22Rv1 (cell line): ENCODE measurements at regions not wholly inside any gene's neighbourhood (a gene's known extent, or its start where the extent isn't known, plus 50 kb on each side); places are given as distances from the start of the nearest gene placed in this dataset.

Source experiments
- ZFX ChIP-seq: fragments of 450-650 bp; IDR thresholded peaks from 2 replicates; pipeline ENCODE4 v1.6.1; 2017; ENCODE audit warnings: antibody characterized with exemption, borderline replicate concordance
- TF ChIP-seq, protein P1 (sequence below): fragments of 450-650 bp; IDR thresholded peaks from 2 replicates; pipeline ENCODE4 v1.5.1; 2017; ENCODE audit warnings: mild to moderate bottlenecking

DNA sequence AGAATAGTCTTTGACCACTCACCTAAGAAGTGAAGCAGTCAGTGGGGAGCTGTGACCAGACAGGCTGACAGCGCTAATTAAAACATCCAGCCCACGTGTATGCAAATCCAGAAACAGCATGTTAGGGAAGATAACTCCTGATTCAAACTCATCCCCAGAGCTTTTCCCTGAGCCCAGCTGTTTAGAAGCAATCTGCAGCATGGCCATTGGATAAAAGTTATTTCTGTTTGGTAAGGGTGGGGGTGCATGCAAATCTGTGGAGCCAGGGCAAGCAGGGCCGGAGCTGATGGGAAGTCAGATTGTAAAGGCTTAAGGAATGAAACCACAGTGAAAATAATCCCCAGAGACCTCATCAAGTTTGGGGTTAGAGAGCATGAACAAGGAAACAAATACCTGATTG lies 247.9 kb upstream of the KIRREL3 start:
- TF ChIP-seq, protein P1, sequence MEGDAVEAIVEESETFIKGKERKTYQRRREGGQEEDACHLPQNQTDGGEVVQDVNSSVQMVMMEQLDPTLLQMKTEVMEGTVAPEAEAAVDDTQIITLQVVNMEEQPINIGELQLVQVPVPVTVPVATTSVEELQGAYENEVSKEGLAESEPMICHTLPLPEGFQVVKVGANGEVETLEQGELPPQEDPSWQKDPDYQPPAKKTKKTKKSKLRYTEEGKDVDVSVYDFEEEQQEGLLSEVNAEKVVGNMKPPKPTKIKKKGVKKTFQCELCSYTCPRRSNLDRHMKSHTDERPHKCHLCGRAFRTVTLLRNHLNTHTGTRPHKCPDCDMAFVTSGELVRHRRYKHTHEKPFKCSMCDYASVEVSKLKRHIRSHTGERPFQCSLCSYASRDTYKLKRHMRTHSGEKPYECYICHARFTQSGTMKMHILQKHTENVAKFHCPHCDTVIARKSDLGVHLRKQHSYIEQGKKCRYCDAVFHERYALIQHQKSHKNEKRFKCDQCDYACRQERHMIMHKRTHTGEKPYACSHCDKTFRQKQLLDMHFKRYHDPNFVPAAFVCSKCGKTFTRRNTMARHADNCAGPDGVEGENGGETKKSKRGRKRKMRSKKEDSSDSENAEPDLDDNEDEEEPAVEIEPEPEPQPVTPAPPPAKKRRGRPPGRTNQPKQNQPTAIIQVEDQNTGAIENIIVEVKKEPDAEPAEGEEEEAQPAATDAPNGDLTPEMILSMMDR, result no peak
- no peak for TF ChIP-seq ZFX
